ENCODE measurements at regions not wholly inside any gene's neighbourhood (a gene's known extent, or its start where the extent isn't known, plus 50 kb on each side); places are given as distances from the start of the nearest gene placed in this dataset.

DNA sequence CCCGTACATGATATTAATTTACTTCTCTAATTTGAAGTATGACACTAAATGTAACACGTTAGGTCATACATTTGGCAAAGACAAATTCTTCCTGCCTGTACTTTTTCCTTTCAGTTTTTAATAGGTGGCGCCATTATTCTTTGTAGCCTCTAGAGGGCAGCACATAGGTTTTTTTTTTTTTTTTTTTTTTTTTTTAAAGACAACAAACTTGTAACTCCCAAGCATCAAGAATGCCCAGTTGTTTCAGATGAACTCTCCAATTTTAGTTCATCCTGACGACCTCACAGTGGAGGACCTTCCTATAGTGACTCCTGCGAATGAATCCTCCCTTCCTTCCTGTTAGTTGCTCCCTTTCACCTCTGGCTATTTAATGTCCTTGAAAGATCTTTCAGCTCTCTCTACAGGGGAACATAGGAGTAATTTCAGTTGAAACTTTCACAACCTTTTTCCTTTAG, 139.3 kb upstream of the HDAC9 start:
- DNase-seq (ENCODE audit: low read depth): peak; percentile 53

DNA sequence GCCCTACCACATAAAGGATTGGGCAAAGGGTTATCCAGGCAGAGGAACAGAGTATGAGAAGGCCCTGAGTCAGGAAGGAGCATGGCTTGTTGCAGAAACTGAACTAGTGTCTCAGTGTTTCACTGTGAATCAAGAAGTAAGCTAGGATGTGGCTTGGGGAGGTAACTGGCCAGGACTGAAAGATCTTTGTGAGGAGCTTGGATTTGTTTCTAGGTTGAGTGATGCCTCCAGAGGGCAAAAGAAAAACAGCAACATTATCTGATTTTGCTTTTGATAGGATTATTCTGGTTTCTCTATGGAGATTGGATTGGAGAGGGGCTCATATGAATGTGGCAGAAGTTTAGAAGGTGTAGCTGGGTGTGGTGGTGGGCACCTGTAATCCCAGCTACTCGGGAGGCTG, 137.9 kb upstream of the HDAC9 start:
- DNase-seq (ENCODE audit: low read depth): peak; percentile 48

DNA sequence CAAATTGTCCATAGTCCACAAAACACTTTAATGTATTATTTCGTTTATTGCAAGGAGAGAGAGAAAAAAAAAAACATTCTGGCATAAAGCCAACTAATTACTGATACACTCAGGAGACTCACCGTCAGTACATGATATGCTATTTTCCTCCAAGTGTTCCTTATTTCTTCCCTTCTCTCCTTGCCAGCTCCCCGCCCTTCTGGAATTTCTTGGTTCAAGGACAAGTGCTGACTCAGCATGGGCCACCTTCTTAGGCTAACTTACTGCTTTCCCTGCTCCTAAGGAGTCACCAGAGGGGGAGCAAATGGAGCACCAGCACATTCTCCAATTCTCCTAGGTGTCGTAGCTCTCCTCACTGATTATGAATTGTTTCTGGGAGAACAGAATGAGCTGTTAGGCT, 133.8 kb upstream of the HDAC9 start:
- peak; percentile 28 for DNase-seq (ENCODE audit: low read depth)

DNA sequence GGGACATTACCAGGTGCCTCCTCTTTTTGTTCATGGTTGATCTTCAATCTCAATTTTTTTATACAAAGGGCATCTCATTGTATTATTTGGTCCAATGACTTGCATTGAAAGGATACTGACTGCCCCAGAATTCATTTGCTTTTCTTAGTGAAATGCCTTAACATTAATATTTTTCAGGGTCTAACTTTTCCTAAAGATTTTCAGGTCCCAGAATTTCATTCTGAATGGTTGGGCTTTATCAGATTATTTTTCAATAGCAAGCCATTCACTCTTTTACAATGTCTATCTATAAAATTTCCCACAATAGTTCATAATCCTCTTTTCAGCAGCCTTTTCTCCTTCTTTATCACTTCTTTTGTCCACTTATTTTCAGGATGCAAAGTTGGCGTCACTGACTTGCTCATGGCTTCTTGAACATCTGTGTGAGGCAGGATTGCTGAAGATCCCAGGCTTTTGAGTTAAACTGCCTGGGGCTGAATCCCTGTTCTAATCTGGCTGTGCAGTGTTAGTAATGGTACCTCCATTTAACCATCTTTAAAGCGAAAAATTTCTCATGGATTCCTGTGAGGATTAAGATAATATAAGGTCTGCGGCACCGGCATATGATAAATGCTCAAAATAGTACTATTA, 131.7 kb upstream of the HDAC9 start:
- no peak for DNase-seq (ENCODE audit: low read depth)

DNA sequence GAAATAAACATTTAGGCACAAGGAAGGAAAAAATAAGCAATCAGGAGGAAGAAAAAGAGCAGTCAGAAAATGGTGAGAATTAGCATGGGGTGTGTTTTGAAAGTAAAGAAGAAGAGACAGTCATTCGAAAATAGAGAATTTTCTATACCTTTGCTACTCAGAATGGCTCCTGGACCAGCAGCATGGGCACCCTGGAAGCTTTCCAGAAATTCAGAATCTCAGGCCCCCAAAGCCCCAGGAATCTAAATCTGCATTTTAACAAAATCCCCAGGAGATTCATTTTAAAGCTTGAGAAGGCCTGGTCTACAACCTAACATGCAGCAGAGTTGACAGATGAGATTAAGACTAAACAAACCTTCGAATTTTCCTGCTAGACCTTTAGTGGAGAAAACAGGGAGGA, 131.2 kb upstream of the HDAC9 start:
- DNase-seq (ENCODE audit: low read depth): no peak

DNA sequence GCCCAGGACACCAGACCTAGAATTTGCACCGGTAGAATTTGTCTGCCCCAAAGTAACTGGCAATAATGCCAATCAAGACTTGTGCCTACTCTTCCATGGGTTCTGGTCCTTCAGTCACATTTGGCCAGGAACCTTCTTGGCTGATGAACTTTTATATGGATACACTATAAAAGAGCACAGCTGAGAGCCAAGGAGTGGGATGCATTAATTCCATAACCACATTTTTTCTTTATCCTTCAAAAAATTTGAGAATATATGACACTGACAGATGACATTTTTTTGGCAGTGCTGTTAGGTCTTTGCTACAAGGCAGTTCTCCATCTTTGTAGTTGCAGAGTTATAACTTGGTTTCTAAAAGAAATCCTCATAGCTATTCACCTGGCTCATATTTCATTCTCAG, 129.2 kb upstream of the HDAC9 start:
- no peak for DNase-seq (ENCODE audit: low read depth)

DNA sequence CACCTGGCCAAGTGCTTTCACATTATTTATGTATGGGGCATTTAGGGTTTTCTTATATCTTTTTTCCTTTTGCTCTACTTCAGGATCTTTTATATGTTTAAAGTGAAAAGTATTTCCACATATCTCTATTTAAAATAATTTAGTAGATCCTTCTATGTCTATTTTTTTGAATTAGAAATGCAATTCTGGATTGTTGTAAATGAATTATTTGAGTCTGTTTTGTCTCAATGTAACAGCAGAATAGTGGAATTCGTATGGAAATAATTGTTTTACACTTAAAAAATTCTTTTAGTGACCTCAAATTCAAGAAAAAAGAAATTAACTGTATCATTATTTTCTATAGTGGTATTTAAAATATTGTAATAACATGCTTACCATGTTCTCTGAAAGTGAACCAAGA, 126.5 kb upstream of the HDAC9 start:
- no peak for DNase-seq (ENCODE audit: low read depth)

DNA sequence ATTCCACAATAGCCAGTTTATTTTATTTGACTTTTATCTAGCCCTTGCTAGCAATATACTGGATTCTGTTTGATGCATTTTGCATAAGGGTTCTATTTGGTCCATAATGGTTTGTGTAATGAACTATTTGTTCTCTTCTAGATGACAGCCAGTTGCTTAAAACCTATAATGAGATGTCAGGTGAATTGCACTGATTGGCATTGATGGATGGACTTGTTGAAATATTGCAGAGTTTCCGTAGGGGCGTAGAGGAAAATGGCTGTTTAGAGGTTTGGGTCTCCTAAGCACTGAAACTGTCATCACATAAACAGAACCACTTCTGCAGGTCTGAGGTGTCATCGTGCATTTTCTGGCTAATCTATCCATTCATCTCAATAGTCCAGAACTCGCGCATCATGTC, 124.9 kb upstream of the HDAC9 start:
- DNase-seq (ENCODE audit: low read depth): no peak

DNA sequence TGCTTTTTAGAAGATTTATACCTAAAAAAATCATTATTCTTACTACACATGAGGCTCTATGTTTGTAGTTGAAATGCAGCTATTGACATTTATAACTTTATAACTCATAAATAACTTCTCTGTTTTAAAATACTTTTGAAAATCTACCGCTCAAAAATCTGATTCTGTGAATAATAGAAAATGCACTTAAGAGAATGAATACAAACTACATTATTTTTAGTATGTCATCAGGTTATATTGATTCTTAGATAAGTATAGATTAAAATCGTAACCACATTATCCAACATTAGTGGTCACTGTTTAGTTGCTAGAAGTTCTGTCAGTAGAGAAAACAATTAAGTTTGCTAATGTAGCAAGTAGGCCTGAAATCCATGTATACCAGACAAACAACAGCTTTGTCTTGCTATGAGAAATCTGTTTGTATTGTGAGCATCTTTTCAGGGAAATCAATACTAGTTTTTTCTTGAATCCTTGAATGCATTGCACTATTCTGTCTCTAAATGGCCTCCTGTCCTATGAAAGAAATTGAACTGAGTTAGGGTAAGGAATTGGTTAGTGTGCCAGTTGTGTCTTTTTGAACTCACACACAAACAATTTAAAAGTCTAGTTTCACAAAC, 116.5 kb upstream of the HDAC9 start:
- no peak for DNase-seq (ENCODE audit: low read depth)

DNA sequence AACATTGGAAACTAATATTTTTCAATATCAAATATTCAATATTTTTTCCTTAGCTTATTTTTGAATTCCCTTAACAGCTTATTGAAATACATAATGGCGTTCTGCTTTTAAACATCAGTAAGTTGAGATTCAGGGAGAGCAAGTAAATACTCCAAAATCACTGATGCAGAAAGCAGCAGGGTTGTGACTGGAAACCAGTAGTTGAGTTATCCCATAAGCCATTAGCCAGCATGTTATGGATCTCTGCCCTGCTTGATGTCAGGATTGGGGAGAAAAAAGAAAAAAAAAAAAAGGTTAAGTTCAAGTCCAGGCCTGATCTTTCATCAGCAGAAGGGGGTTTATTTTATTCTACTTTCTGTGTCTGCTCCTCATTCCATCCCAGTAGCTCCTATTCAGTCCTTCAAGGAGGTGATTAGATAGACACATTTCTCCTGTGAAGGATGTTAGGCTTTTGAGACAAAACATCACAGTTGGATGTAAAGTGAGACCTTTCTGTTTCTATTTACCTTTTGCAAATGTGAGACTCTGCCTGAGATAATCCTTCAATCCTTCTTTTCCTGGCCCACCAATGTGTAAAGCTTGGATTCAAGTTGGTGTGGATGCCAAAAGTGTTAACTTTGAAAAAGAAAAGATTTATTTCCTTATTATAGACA, 110.9 kb upstream of the HDAC9 start:
- no peak for DNase-seq (ENCODE audit: low read depth)

DNA sequence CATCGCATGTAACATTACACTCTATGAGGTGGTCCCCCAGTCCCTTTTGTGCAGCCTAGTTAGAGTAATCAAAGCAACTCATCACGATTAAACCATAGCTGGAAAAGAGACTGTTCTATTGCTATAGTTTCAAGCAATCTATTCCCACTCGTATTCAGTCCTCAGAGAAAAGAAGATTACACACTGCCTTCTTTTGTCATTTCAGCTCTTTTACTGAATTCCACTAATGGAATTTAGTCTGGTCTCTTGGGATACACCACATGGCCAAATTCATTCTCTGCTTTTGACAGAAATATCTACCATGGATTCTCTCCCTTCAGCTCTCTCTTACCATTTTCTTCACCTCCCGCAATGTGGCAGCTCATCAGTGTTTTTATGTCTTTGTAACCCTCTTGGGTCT, 108.9 kb upstream of the HDAC9 start:
- DNase-seq (ENCODE audit: low read depth): no peak

DNA sequence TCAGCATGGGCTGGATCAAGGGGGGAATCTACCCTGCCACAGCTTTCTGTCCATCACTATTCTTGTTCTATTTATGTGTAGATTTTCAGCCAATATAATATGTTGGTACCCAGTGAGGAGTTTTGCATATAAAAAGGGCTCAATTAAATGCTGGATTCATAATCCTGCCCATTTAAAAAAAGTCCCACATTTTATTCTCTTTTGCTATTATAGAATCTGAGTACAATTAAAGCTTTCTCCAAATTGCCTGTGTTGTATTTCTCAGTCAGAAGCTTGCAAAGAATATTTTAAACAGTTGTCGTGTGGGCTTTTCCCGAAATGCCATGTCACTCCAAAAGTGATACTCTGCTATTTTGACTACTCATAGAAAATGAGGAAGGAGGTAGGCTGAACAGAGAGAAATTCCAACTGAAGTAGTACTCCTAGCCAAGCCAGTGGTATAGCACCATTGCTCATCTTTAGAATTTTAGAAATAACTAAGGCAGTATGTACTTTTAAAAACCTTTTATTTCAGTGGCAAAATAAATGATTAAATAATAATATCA, 108.3 kb upstream of the HDAC9 start:
- no peak for DNase-seq (ENCODE audit: low read depth)

DNA sequence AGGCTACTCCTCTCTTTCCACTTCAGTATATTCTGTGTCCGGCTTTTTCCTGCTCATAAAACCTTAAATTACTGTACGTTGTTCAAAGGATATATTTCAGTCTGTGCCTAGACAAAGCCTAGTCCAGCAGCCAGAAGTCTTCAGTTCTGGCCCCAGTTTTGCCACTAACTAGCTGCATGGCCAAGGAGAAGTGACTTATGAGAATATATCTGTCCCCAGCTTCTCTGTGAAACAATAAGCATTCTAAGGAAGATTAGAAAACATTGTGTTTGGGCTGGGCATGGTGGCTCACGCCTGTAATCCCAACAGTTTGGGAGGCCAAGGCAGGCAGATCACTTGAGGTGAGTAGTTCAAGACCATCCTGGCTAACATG, 105.0 kb upstream of the HDAC9 start:
- no peak for DNase-seq (ENCODE audit: low read depth)

DNA sequence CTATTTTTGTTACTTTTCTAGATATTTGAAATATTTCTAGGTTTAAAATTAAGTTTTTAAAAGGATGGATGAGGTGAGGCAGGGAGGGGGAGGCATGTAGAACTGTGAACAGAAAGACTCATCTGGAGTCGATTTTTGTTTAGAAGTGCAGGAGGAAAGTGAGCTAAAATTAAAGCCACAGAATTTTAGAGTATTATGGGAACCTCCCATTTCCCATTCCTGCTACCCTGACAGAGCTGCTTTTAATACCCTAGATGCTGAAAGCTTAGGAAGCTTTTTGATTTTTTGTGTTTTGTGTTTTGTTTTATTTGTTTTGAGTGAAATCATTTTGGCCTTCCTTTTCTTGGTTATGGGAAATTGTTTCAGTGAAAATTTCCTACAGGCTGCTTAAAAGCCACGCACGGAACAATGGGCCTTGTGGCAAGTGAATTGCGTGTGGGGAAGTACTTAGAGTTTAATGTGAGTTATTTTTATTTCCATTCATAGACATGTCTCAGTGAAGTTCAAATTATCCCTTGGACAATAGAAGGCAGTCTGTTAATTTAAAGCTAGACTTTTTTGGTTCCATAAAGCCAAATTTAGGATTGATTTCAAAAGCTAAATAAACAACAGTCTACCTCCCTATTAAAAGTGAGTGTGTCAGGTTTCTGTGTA, 102.0 kb upstream of the HDAC9 start:
- DNase-seq (ENCODE audit: low read depth): no peak

DNA sequence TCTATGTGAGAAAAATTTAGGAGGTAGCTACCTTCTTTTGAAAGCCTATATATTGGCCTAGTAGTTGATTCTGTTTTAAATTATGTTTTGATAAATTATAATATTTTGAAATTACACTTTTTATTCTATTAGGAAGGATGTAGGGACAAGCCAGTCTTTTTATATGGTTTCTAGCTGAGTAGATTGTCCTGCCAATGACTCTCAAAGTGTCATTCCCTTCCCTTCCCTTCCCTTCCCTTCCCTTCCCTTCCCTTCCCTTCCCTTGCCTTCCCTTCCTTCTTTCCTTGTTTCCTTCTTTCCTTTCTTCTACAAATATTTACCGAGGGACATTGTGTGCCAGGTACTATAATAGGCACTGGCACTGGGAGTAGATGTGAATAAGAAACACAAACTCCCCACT, 99.7 kb upstream of the HDAC9 start:
- no peak for DNase-seq (ENCODE audit: low read depth)

DNA sequence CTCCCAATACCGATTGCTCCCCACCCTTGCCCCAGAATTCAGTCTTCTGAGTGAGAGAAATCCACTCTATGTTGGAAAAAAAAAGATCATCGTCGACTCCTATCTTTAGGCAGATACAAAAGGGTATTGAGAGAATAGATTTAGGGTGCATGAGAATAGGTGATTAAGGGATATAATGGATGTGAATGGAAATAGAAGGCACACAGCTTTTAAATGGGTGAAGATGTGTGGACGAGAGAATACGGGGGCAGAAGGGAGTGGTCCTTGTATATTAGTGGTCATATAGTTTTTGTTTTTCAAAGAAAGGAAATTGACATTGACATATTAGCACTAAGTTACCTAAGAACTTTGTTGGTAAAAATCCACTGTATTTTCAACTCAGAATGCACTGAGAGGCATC, 98.6 kb upstream of the HDAC9 start:
- no peak for DNase-seq (ENCODE audit: low read depth)

DNA sequence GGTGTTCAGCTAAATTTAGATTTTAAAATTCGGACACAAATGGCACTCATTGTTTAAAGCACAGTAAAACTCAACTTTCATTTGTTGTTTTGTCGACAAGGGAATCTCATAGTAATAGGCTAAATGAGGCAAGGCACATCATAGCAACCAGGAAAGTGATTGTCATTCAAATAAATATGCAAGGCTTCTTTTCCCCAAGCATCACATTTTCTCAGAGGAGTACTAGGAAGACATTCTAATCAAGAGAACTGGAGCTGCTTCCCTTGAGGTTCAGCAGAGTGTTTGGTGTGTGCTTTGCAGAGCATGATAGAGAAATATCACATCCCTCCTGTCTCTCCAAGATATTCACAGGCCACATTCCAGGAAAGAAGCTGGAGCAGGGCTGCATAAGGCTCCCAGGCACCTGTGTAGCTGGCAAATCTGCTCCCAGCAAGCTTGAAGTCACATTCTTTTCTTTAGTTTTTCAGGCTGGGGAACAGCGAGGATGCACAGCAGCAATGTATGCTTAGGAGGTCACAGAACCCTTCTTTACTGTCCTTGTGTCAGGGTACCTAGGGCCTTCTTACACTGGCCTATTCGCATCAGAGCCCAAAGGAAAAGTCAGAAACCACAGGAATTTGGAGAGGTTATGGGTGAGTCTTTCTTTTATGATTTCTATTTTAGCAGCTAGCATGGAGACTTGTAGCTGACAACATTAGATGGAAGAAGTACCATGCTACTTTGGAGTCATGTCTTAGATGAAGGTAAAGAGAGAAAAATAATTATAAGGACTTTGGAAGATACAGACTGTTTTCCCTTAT, 95.9 kb upstream of the HDAC9 start:
- peak; percentile 15 for DNase-seq (ENCODE audit: low read depth)

DNA sequence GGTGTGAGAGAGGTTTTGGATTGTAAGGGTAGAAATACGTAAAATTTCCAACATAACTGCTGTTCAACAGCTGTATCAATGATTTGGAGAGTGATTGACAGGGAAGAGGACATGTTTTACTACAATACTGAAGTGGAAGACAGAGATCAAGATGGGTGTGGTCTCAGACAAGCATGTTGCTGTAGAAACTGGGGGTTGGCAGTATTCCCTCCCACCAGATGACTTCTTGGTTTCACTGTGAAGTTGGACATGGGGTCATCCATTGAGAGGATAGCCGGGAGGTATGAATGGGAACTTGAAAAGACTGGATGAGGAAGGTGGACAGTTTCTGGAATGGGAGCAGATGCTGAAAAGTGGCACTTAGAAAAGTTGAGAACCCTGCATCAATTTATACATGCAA, 95.3 kb upstream of the HDAC9 start:
- no peak for DNase-seq (ENCODE audit: low read depth)

DNA sequence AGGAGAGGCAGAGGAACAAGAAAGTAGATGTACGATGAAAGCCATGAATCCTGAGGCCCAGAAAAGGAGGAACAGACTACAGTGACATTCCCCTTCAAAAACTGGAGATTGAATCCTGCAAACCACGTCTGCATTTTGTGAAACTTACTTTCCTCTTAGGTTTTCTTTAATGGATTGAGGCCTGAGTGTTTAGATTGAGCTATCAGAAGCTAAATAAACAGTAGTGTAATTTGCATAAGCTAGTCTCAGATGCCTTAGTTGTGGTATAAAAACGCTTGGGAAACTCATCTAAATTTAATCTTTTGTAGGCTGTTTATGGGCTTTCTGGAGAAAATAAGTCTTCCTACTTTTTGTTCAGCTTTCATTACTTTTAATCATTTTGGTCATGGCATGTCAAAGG, 94.8 kb upstream of the HDAC9 start:
- no peak for DNase-seq (ENCODE audit: low read depth)

DNA sequence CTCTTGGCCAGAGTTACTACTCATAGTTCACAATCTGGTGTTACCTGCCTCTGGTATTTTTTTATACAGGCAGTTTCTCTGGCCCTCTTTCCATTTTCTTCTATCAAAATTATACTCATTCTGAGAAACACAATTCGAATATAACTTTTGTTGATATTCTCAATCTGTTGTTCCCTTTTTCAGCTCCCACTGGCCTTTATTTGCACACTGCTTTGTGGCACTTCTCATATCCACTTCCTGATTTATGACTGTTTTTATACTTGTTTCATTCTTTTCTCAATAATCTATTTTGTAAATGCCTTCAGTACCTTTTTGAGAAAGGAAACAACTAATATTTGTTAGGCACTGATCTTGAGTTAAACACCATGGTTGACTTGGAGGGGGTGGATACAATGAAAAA, 93.8 kb upstream of the HDAC9 start:
- DNase-seq (ENCODE audit: low read depth): no peak

DNA sequence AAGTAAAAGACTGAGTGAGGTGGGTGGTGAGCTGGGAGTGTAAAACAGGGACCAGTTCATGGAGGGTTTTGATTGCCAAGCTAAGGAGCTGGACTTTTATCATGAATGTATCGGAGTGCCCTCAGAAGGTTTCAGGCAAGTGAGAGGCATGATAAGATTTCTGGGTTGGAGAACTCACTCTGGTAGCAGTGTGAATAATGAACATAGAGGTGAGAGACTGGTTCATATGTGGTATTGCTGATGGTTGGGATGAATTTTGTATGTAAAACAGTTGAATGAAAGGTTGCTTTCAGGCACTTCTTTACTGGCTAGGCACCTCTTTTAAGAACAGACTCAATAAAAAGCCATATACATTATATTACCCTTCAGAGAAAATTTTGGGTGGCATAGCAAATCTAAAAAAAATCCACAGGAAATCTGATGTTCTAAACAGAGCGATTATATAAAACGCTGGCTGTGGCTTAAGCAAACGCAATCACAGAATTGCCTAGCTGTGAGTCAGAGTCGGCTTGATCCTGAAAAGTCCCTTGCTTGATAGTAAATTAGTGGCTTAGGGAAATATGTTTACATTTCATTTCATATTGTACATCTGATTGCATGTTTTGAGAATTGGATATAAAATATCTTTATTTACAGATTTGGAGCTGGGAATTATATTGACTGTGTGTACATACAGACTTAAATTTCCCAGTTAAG, 92.9 kb upstream of the HDAC9 start:
- DNase-seq (ENCODE audit: low read depth): peak; percentile 44

Data from HT1080 (cell line).